ENCODE measurements at regions not wholly inside any gene's neighbourhood (a gene's known extent, or its start where the extent isn't known, plus 50 kb on each side); places are given as distances from the start of the nearest gene placed in this dataset.
"Not testable (repeated sequence)": the region's sequence is repeated elsewhere in the genome, so short reads cannot be mapped to it uniquely, and the experiment has no call there.

GRCh38 chr17:31798205-31798724, 60.8 kb downstream of the COPRS start:
- DNase-seq (ENCODE audit: low spot score in 2 of 2), result no peak
- Mint-ChIP-seq H3K36me3 (no peaks in the 10 kb centered on the region), H3K27ac (no peak overlapping the region), H3K4me3 (no peak overlapping the region), H3K9me3 (no peaks in the 10 kb centered on the region), H3K4me1 (no peaks in the 10 kb centered on the region)
- ATAC-seq, result no peak

- H3K36me3 Mint-ChIP-seq; H3K4me3 Mint-ChIP-seq; H3K27ac Mint-ChIP-seq; DNase-seq (ENCODE audit: low spot score in 2 of 2); ATAC-seq; H3K4me1 Mint-ChIP-seq; H3K9me3 Mint-ChIP-seq: not testable (repeated sequence)
These were observed 63.1 kb downstream of the COPRS start for GRCh38 chr17:31795941-31796340.

GRCh38 chr17:31794111-31794510, 64.9 kb downstream of the COPRS start:
- DNase-seq (ENCODE audit: low spot score in 2 of 2) (no peak), ATAC-seq (no peak)
- H3K9me3 Mint-ChIP-seq, result no peaks in the 10 kb centered on the region
- no peaks in the 10 kb centered on the region for H3K4me1 Mint-ChIP-seq
- H3K36me3 Mint-ChIP-seq, result no peaks in the 10 kb centered on the region
- no peak overlapping the region for H3K4me3 Mint-ChIP-seq
- H3K27ac Mint-ChIP-seq, result no peak overlapping the region

GRCh38 chr17:31793634-31794033, 65.4 kb downstream of the COPRS start:
- H3K27ac Mint-ChIP-seq; H3K4me1 Mint-ChIP-seq; H3K9me3 Mint-ChIP-seq; DNase-seq (ENCODE audit: low spot score in 2 of 2); H3K36me3 Mint-ChIP-seq; ATAC-seq; H3K4me3 Mint-ChIP-seq: not testable (repeated sequence)

GRCh38 chr17:31792007-31792585, 66.9 kb downstream of the COPRS start:
- H3K9me3 Mint-ChIP-seq, result no peaks in the 10 kb centered on the region
- DNase-seq (ENCODE audit: low spot score in 2 of 2) (no peak), ATAC-seq (no peak)
- no peaks in the 10 kb centered on the region for H3K36me3 Mint-ChIP-seq
- H3K4me3 Mint-ChIP-seq, result no peak overlapping the region
- H3K4me1 Mint-ChIP-seq, result no peaks in the 10 kb centered on the region
- no peak overlapping the region for H3K27ac Mint-ChIP-seq

GRCh38 chr17:31789707-31790505, 69.1 kb downstream of the COPRS start:
- no peak for DNase-seq (ENCODE audit: low spot score in 2 of 2)
- Mint-ChIP-seq H3K27ac (no peak overlapping the region), H3K4me3 (no peak overlapping the region), H3K4me1 (no peaks in the 10 kb centered on the region), H3K36me3 (no peaks in the 10 kb centered on the region), H3K9me3 (no peaks in the 10 kb centered on the region)
- ATAC-seq, result no peak

- no peak for ATAC-seq
- no peak overlapping the region for H3K4me3 Mint-ChIP-seq
- H3K36me3 Mint-ChIP-seq, result no peaks in the 10 kb centered on the region
- H3K9me3 Mint-ChIP-seq, result no peaks in the 10 kb centered on the region
- no peak for DNase-seq (ENCODE audit: low spot score in 2 of 2)
- H3K4me1 Mint-ChIP-seq, result no peaks in the 10 kb centered on the region
- no peak overlapping the region for H3K27ac Mint-ChIP-seq
These were observed 70.1 kb downstream of the COPRS start for GRCh38 chr17:31788956-31789355.

GRCh38 chr17:31788571-31788946, 70.5 kb downstream of the COPRS start:
- H3K4me1 Mint-ChIP-seq, result no peaks in the 10 kb centered on the region
- ATAC-seq, result no peak

GRCh38 chr17:31787857-31788570, 71.0 kb downstream of the COPRS start:
- Mint-ChIP-seq H3K27ac (no peak overlapping the region), H3K4me1 (no peaks in the 10 kb centered on the region), H3K4me3 (no peak overlapping the region), H3K36me3 (no peaks in the 10 kb centered on the region), H3K9me3 (no peaks in the 10 kb centered on the region)
- ATAC-seq, result no peak
- DNase-seq (ENCODE audit: low spot score in 2 of 2), result no peak

More at GRCh38 chr17:31788571-31788946, 70.5 kb downstream of the COPRS start:
- Mint-ChIP-seq H3K27ac (no peak overlapping the region), H3K4me3 (no peak overlapping the region), H3K36me3 (no peaks in the 10 kb centered on the region), H3K9me3 (no peaks in the 10 kb centered on the region)
- DNase-seq (ENCODE audit: low spot score in 2 of 2), result no peak

- Mint-ChIP-seq H3K4me3 (no peak overlapping the region), H3K4me1 (no peaks in the 10 kb centered on the region), H3K27ac (no peak overlapping the region), H3K9me3 (no peaks in the 10 kb centered on the region), H3K36me3 (no peaks in the 10 kb centered on the region)
- DNase-seq (ENCODE audit: low spot score in 2 of 2) (no peak), ATAC-seq (no peak)
These were observed 72.1 kb downstream of the COPRS start for GRCh38 chr17:31786796-31787481.

- Mint-ChIP-seq H3K36me3 (no peaks in the 10 kb centered on the region), H3K27ac (no peak overlapping the region)
These were observed 78.6 kb downstream of the COPRS start for GRCh38 chr17:31780483-31780882.

GRCh38 chr17:31778523-31778922, 80.5 kb downstream of the COPRS start:
- no peaks in the 10 kb centered on the region for H3K4me1 Mint-ChIP-seq
- no peak for DNase-seq (ENCODE audit: low spot score in 2 of 2)
- H3K4me3 Mint-ChIP-seq, result no peak overlapping the region

More at GRCh38 chr17:31780483-31780882, 78.6 kb downstream of the COPRS start:
- H3K9me3 Mint-ChIP-seq, result no peaks in the 10 kb centered on the region
- no peak for DNase-seq (ENCODE audit: low spot score in 2 of 2)
- H3K4me3 Mint-ChIP-seq, result no peak overlapping the region
- H3K4me1 Mint-ChIP-seq, result no peaks in the 10 kb centered on the region
- ATAC-seq, result no peak

GRCh38 chr17:31771328-31771727, 87.7 kb downstream of the COPRS start:
- H3K4me1 Mint-ChIP-seq; H3K9me3 Mint-ChIP-seq; H3K36me3 Mint-ChIP-seq; ATAC-seq; H3K4me3 Mint-ChIP-seq; DNase-seq (ENCODE audit: low spot score in 2 of 2); H3K27ac Mint-ChIP-seq: not testable (repeated sequence)

More at GRCh38 chr17:31778523-31778922, 80.5 kb downstream of the COPRS start:
- Mint-ChIP-seq H3K9me3 (no peaks in the 10 kb centered on the region), H3K36me3 (no peaks in the 10 kb centered on the region), H3K27ac (no peak overlapping the region)
- ATAC-seq, result no peak

- H3K36me3 Mint-ChIP-seq; ATAC-seq; H3K9me3 Mint-ChIP-seq; H3K4me3 Mint-ChIP-seq; H3K4me1 Mint-ChIP-seq; H3K27ac Mint-ChIP-seq; DNase-seq (ENCODE audit: low spot score in 2 of 2): not testable (repeated sequence)
These were observed 88.5 kb downstream of the COPRS start for GRCh38 chr17:31770501-31770900.

GRCh38 chr17:31761836-31762510, 97.1 kb downstream of the COPRS start:
- not testable (repeated sequence) for H3K9me3 Mint-ChIP-seq; DNase-seq (ENCODE audit: low spot score in 2 of 2); ATAC-seq; H3K4me1 Mint-ChIP-seq; H3K27ac Mint-ChIP-seq; H3K36me3 Mint-ChIP-seq; H3K4me3 Mint-ChIP-seq
